HG02588 (cell line): ENCODE measurements at regions not wholly inside any gene's neighbourhood (a gene's known extent, or its start where the extent isn't known, plus 50 kb on each side); places are given as distances from the start of the nearest gene placed in this dataset.

Experiments
- ATAC-seq: cut with Tn5 transposase; IDR thresholded peaks from one replicate; pipeline ENCODE4 v1.9.1; 2021; ENCODE audit warnings: mild to moderate bottlenecking, moderate library complexity; ENCODE audit not compliant: unreplicated experiment

GRCh38 chr2:129721236-129721635, 258.2 kb upstream of the RAB6C start:
- no peak for ATAC-seq

GRCh38 chr2:129721846-129722245, 257.6 kb upstream of the RAB6C start:
- ATAC-seq, result no peak

- ATAC-seq, result no peak
Observed at GRCh38 chr2:129722306-129723019, 257.0 kb upstream of the RAB6C start.

- ATAC-seq, result no peak
Observed at GRCh38 chr2:129723277-129724020, 256.0 kb upstream of the RAB6C start.

- no peak for ATAC-seq
Observed at GRCh38 chr2:129724021-129724757, 255.3 kb upstream of the RAB6C start.

GRCh38 chr2:129726216-129726615, 253.2 kb upstream of the RAB6C start:
- no peak for ATAC-seq

- ATAC-seq, result no peak
Observed at GRCh38 chr2:129727286-129727685, 252.2 kb upstream of the RAB6C start.

GRCh38 chr2:129728035-129728972, 251.2 kb upstream of the RAB6C start:
- no peak for ATAC-seq

GRCh38 chr2:129729011-129729410, 250.5 kb upstream of the RAB6C start:
- no peak for ATAC-seq

- ATAC-seq, result no peak
Observed at GRCh38 chr2:129729646-129730045, 249.8 kb upstream of the RAB6C start.

- ATAC-seq, result no peak
Observed at GRCh38 chr2:129730979-129731378, 248.5 kb upstream of the RAB6C start.

- ATAC-seq, result no peak
Observed at GRCh38 chr2:129731907-129732629, 247.4 kb upstream of the RAB6C start.

GRCh38 chr2:129732630-129733026, 246.8 kb upstream of the RAB6C start:
- no peak for ATAC-seq

- ATAC-seq, result no peak
Observed at GRCh38 chr2:129733041-129733440, 246.4 kb upstream of the RAB6C start.

- no peak for ATAC-seq
Observed at GRCh38 chr2:129733579-129733978, 245.9 kb upstream of the RAB6C start.

GRCh38 chr2:129734343-129735034, 245.0 kb upstream of the RAB6C start:
- ATAC-seq, result no peak

- no peak for ATAC-seq
Observed at GRCh38 chr2:129735576-129735975, 243.9 kb upstream of the RAB6C start.

- no peak for ATAC-seq
Observed at GRCh38 chr2:129737660-129738527, 241.6 kb upstream of the RAB6C start.
